WI38 (cell line): ENCODE measurements at regions not wholly inside any gene's neighbourhood (a gene's known extent, or its start where the extent isn't known, plus 50 kb on each side); places are given as distances from the start of the nearest gene placed in this dataset.

Source experiments
- H3K4me3 ChIP-seq: 2 replicates; pipeline ENCODE4 v1.5.1; 2011; ENCODE audit warnings: low read depth, mild to moderate bottlenecking, control low read depth, low read length
- CTCF ChIP-seq: IDR thresholded peaks from 2 replicates; pipeline ENCODE4 v1.5.1; 2012; ENCODE audit warnings: low read depth, mild to moderate bottlenecking, control low read depth, low read length

DNA sequence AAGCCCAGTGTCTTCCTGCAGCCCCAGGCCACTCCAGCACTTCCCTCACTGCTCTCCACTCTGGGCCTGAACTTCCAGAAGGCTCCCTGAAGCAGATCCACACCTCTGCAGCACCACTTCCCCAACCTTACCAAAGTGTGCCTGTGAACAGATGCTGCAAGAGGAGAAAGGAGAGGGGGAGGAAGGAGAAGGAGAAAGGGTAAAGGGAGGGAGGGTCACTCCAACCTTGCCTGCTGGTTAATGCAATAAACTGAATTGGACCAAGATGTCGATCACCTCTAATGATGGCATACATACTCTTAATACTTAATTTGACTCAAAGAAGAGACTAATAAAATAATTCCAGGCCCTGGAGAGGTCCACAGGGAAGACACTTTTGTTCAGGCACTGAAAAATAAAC is 77.2 kb upstream of the RAI14 start:
- H3K4me3 ChIP-seq, result no peak overlapping the region
- TF ChIP-seq CTCF, result no peak

- no peak overlapping the region for H3K4me3 ChIP-seq
- no peak for TF ChIP-seq CTCF
Observed at GRCh38 chr5:34580983-34581382, 75.1 kb upstream of the RAI14 start.

DNA sequence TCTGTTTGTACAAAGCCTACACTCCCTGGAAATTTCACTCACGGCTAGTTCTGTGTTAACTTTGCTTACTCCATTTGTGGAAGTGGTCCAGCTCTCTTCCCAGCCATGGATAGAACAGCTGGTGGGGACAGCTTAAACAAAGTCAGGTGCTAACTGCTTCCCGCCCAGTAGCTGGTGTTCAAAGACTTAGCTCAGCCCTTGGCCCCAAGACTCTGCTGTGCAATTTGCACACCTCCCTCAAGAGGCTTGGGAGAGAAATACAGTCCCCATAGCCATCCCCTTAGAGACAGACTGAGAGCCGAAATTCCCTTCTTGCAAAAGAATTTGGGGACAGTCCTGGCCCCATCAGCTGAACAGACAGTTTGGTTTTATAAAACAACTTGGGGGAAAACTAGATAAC is 73.8 kb upstream of the RAI14 start:
- no peak for TF ChIP-seq CTCF
- no peak overlapping the region for H3K4me3 ChIP-seq

GRCh38 chr5:34583167-34583566 is 73.0 kb upstream of the RAI14 start:
- no peak overlapping the region for H3K4me3 ChIP-seq
- no peak for TF ChIP-seq CTCF

GRCh38 chr5:34584165-34584564 is 72.0 kb upstream of the RAI14 start:
- TF ChIP-seq CTCF, result no peak
- H3K4me3 ChIP-seq, result no peak overlapping the region

- no peak for TF ChIP-seq CTCF
- peak overlapping the region; percentile 9; the same call in 1 of the 2 replicates for H3K4me3 ChIP-seq
Observed at GRCh38 chr5:34585601-34586104, 70.5 kb upstream of the RAI14 start.

GRCh38 chr5:34586117-34586885 is 69.8 kb upstream of the RAI14 start:
- H3K4me3 ChIP-seq, result peak overlapping the region; percentile 9; the same call in 1 of the 2 replicates
- no peak for TF ChIP-seq CTCF
